Upper lobe of right lung (tissue), 1 donor: ENCODE measurements at regions not wholly inside any gene's neighbourhood (a gene's known extent, or its start where the extent isn't known, plus 50 kb on each side); places are given as distances from the start of the nearest gene placed in this dataset.
A peak's percentile ranks its signal among the peaks of the same experiment; 100 is the strongest.

Experiments used
- ATAC-seq: fragments of 200-7000 bp; cut with Tn5 transposase; one replicate; pipeline ENCODE4 v1.9.1; 2020; ENCODE audit warnings: mild to moderate bottlenecking, moderate library complexity
- DNase-seq: peaks from one replicate; pipeline ENCODE4 v3.0.0-alpha.2; 2020
- H3K27ac ChIP-seq: fragments of 200-600 bp; one replicate; pipeline ENCODE4 v1.8.0; 2022
- H3K27me3 ChIP-seq: fragments of 200-600 bp; one replicate; pipeline ENCODE4 v1.8.0; 2022; ENCODE audit warnings: mild to moderate bottlenecking
- H3K36me3 ChIP-seq: fragments of 200-600 bp; one replicate; pipeline ENCODE4 v1.8.0; 2022
- H3K4me1 ChIP-seq: fragments of 200-600 bp; one replicate; pipeline ENCODE4 v1.8.0; 2022
- H3K4me3 ChIP-seq: fragments of 200-600 bp; one replicate; pipeline ENCODE4 v1.8.0; 2022; ENCODE audit warnings: mild to moderate bottlenecking
- H3K9me3 ChIP-seq: fragments of 200-600 bp; one replicate; pipeline ENCODE4 v1.8.0; 2022
- CTCF ChIP-seq: fragments of 200-600 bp; IDR thresholded peaks from one replicate; pipeline ENCODE4 v1.8.0; 2022; ENCODE audit warnings: antibody characterized with exemption
- intact Hi-C: fragments of 100-400 bp; cut with DNase I; formaldehyde crosslinking; loops from one replicate; pipeline ENCODE4 v1.11.0; 2022
- donor health status: DM: no; HTN: yes; CAD: no; lungs with severe emphysema.

- intact Hi-C loops = no loop called here
- ATAC-seq = peak; percentile 9
- no peak overlapping the region for H3K4me3 ChIP-seq
Measured at GRCh38 chr4:160224049-160224448, 1121.2 kb downstream of the RAPGEF2 start.

GRCh38 chr4:160233141-160233540, 1130.3 kb downstream of the RAPGEF2 start:
- intact Hi-C loops = no loop called here

More at GRCh38 chr4:160224049-160224448, 1121.2 kb downstream of the RAPGEF2 start:
- Histone ChIP-seq H3K27me3 (no peaks in the 10 kb centered on the region), H3K4me1 (no peaks in the 10 kb centered on the region), H3K27ac (no peak overlapping the region), H3K9me3 (no peaks in the 10 kb centered on the region), H3K36me3 (no peaks in the 10 kb centered on the region)
- no peak for DNase-seq
- TF ChIP-seq CTCF = no peak

GRCh38 chr4:160235285-160235684, 1132.4 kb downstream of the RAPGEF2 start:
- no peak for ATAC-seq

More at GRCh38 chr4:160233141-160233540, 1130.3 kb downstream of the RAPGEF2 start:
- H3K27me3 ChIP-seq = no peaks in the 10 kb centered on the region
- H3K36me3 ChIP-seq = no peaks in the 10 kb centered on the region
- no peaks in the 10 kb centered on the region for H3K4me1 ChIP-seq
- H3K27ac ChIP-seq = no peak overlapping the region
- DNase-seq (no peak), ATAC-seq (no peak)
- no peak for TF ChIP-seq CTCF
- H3K4me3 ChIP-seq = no peak overlapping the region
- H3K9me3 ChIP-seq = no peaks in the 10 kb centered on the region

GRCh38 chr4:160235771-160236170, 1132.9 kb downstream of the RAPGEF2 start:
- no peaks in the 10 kb centered on the region for H3K36me3 ChIP-seq
- no peak overlapping the region for H3K4me3 ChIP-seq
- H3K27me3 ChIP-seq = no peaks in the 10 kb centered on the region
- DNase-seq (no peak), ATAC-seq (no peak)
- no peak overlapping the region for H3K27ac ChIP-seq
- intact Hi-C loops = no loop called here
- no peak for TF ChIP-seq CTCF
- no peaks in the 10 kb centered on the region for H3K4me1 ChIP-seq
- no peaks in the 10 kb centered on the region for H3K9me3 ChIP-seq

More at GRCh38 chr4:160235285-160235684, 1132.4 kb downstream of the RAPGEF2 start:
- DNase-seq = no peak
- Histone ChIP-seq H3K36me3 (no peaks in the 10 kb centered on the region), H3K4me1 (no peaks in the 10 kb centered on the region), H3K9me3 (no peaks in the 10 kb centered on the region), H3K27me3 (no peaks in the 10 kb centered on the region), H3K4me3 (no peak overlapping the region), H3K27ac (no peak overlapping the region)
- intact Hi-C loops = no loop called here
- no peak for TF ChIP-seq CTCF

GRCh38 chr4:160238790-160239189, 1135.9 kb downstream of the RAPGEF2 start:
- Histone ChIP-seq H3K4me1 (no peaks in the 10 kb centered on the region), H3K9me3 (no peaks in the 10 kb centered on the region), H3K36me3 (no peaks in the 10 kb centered on the region), H3K4me3 (no peak overlapping the region), H3K27ac (no peak overlapping the region), H3K27me3 (no peaks in the 10 kb centered on the region)
- DNase-seq (no peak), ATAC-seq (no peak)
- TF ChIP-seq CTCF = no peak
- intact Hi-C loops = no loop called here

GRCh38 chr4:160247091-160247656, 1144.3 kb downstream of the RAPGEF2 start:
- no peaks in the 10 kb centered on the region for H3K36me3 ChIP-seq
- no peak overlapping the region for H3K27ac ChIP-seq
- no peak for TF ChIP-seq CTCF
- no peaks in the 10 kb centered on the region for H3K9me3 ChIP-seq
- DNase-seq (no peak), ATAC-seq (peak; percentile 35)
- no peaks in the 10 kb centered on the region for H3K4me1 ChIP-seq
- no peak overlapping the region for H3K4me3 ChIP-seq
- no peaks in the 10 kb centered on the region for H3K27me3 ChIP-seq
- intact Hi-C loops = no loop called here
